Activated T-cell treated with anti-CD3 and anti-CD28 coated beads for 1 hour (primary cell): ENCODE measurements at regions not wholly inside any gene's neighbourhood (a gene's known extent, or its start where the extent isn't known, plus 50 kb on each side); places are given as distances from the start of the nearest gene placed in this dataset.

Source experiments
- DNase-seq: peaks from one replicate; pipeline ENCODE4 v3.0.0-alpha.2; 2020; ENCODE audit warnings: low read depth

GRCh38 chr12:66915306-66915904 is 236.5 kb upstream of the GRIP1 start:
- DNase-seq, result no peak

- no peak for DNase-seq
These were observed 237.3 kb upstream of the GRIP1 start for GRCh38 chr12:66916189-66916588.

GRCh38 chr12:66919466-66919865 is 240.6 kb upstream of the GRIP1 start:
- DNase-seq, result no peak

GRCh38 chr12:66920205-66920604 is 241.3 kb upstream of the GRIP1 start:
- no peak for DNase-seq

GRCh38 chr12:66921151-66921550 is 242.3 kb upstream of the GRIP1 start:
- DNase-seq, result no peak

- DNase-seq, result no peak
These were observed 246.2 kb upstream of the GRIP1 start for GRCh38 chr12:66925083-66925482.

GRCh38 chr12:66929121-66929520 is 250.2 kb upstream of the GRIP1 start:
- no peak for DNase-seq

GRCh38 chr12:66931091-66931490 is 252.2 kb upstream of the GRIP1 start:
- no peak for DNase-seq

- no peak for DNase-seq
These were observed 253.2 kb upstream of the GRIP1 start for GRCh38 chr12:66932126-66932525.

GRCh38 chr12:66934302-66935062 is 255.6 kb upstream of the GRIP1 start:
- no peak for DNase-seq

- no peak for DNase-seq
These were observed 262.3 kb upstream of the GRIP1 start for GRCh38 chr12:66941150-66941549.

GRCh38 chr12:66942741-66943465 is 264.0 kb upstream of the GRIP1 start:
- DNase-seq, result no peak

- no peak for DNase-seq
These were observed 265.5 kb upstream of the GRIP1 start for GRCh38 chr12:66944365-66944764.

GRCh38 chr12:66945189-66945817 is 266.4 kb upstream of the GRIP1 start:
- DNase-seq, result no peak

GRCh38 chr12:66947119-66947518 is 268.2 kb upstream of the GRIP1 start:
- no peak for DNase-seq

GRCh38 chr12:66952668-66953067 is 273.8 kb upstream of the GRIP1 start:
- no peak for DNase-seq

GRCh38 chr12:66956300-66956699 is 277.4 kb upstream of the GRIP1 start:
- no peak for DNase-seq

GRCh38 chr12:66959276-66959675 is 280.4 kb upstream of the GRIP1 start:
- no peak for DNase-seq

GRCh38 chr12:66960006-66960405 is 281.1 kb upstream of the GRIP1 start:
- DNase-seq, result no peak

- DNase-seq, result no peak
These were observed 282.1 kb upstream of the GRIP1 start for GRCh38 chr12:66960704-66961690.

GRCh38 chr12:66962290-66962689 is 283.4 kb upstream of the GRIP1 start:
- DNase-seq, result no peak

GRCh38 chr12:66963901-66964300 is 285.0 kb upstream of the GRIP1 start:
- no peak for DNase-seq
